ENCODE measurements at regions not wholly inside any gene's neighbourhood (a gene's known extent, or its start where the extent isn't known, plus 50 kb on each side); places are given as distances from the start of the nearest gene placed in this dataset.
"Not testable (repeated sequence)": the region's sequence is repeated elsewhere in the genome, so short reads cannot be mapped to it uniquely, and the experiment has no call there.

DNA sequence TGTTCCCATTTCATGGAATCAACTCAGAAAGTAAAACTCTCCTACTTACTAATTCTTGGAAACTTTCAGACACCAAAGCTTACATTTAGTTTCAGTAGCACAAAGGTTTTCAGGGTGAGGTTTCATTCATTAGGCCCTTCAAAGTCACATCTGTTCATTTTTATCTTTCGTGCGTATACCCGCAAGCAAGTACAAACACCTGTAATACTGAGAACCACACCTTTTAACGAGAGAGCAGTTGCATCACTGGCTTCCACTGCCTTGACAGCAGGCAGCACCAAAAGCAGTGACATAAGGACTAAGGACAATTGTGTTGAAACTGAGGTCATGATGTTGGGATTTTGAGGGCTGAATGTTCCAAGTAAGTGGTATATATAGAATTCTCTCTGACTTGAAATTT lies 60.5 kb downstream of the GOLGA6L22 start:
- not testable (repeated sequence) for ATAC-seq (ENCODE audit: low read depth); DNase-seq (ENCODE audit: low spot score); H3K27ac ChIP-seq (ENCODE audit: poor library complexity, severe bottlenecking); H3K36me3 ChIP-seq (ENCODE audit: low read depth); H3K4me1 ChIP-seq (ENCODE audit: insufficient read depth, poor library complexity, severe bottlenecking); H3K9me3 ChIP-seq (ENCODE audit: severe bottlenecking); H3K27me3 ChIP-seq (ENCODE audit: insufficient read depth, poor library complexity, severe bottlenecking); H3K4me3 ChIP-seq (ENCODE audit: severe bottlenecking)

DNA sequence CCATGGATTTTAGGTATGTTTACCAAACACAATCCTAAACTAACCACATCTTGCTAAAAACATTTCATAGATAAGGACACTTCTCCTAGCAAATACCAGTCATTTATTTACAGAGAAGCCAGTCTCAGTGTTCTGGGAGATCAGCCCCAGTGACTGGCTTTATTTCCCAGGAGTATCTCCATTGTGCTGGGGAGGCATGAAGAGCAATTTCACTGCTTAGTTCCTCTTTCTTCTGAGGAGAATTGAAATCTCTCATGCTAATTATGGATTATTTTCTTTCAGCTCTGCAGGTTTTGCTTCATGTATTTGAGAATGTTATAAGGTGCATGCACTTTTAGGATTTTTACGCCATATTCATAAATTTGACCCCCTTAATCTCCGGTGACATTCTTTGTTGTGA lies 67.8 kb downstream of the GOLGA6L22 start:
- not testable (repeated sequence) for DNase-seq (ENCODE audit: low spot score); H3K4me1 ChIP-seq (ENCODE audit: insufficient read depth, poor library complexity, severe bottlenecking); H3K27me3 ChIP-seq (ENCODE audit: insufficient read depth, poor library complexity, severe bottlenecking); H3K27ac ChIP-seq (ENCODE audit: poor library complexity, severe bottlenecking); H3K36me3 ChIP-seq (ENCODE audit: low read depth); H3K4me3 ChIP-seq (ENCODE audit: severe bottlenecking); ATAC-seq (ENCODE audit: low read depth); H3K9me3 ChIP-seq (ENCODE audit: severe bottlenecking)

- H3K4me3 ChIP-seq (ENCODE audit: severe bottlenecking); H3K9me3 ChIP-seq (ENCODE audit: severe bottlenecking); H3K36me3 ChIP-seq (ENCODE audit: low read depth); H3K4me1 ChIP-seq (ENCODE audit: insufficient read depth, poor library complexity, severe bottlenecking); DNase-seq (ENCODE audit: low spot score); H3K27ac ChIP-seq (ENCODE audit: poor library complexity, severe bottlenecking); H3K27me3 ChIP-seq (ENCODE audit: insufficient read depth, poor library complexity, severe bottlenecking); ATAC-seq (ENCODE audit: low read depth): not testable (repeated sequence)
Measured at GRCh38 chr15:22527016-22527415, 68.3 kb downstream of the GOLGA6L22 start.

DNA sequence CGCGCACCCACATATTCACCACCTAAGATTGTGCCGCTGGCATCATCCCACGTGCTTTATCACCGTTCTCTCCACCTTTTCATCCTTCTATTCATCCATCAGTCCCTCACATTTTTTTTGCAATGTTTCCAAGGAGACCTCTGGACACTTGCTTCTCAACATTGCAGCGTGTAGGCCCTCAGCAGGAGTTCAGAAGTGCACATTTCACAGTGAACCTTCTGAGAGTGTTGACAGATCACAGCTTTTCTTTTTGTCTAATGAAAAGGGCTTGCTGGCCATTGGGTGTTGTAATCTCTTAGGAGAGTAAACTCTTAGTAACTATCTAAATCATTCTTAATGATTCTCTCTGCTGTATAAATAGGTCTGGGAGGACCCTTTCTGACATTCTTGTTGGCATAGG lies 70.5 kb downstream of the GOLGA6L22 start:
- DNase-seq (ENCODE audit: low spot score); ATAC-seq (ENCODE audit: low read depth); H3K9me3 ChIP-seq (ENCODE audit: severe bottlenecking); H3K27me3 ChIP-seq (ENCODE audit: insufficient read depth, poor library complexity, severe bottlenecking); H3K27ac ChIP-seq (ENCODE audit: poor library complexity, severe bottlenecking); H3K4me1 ChIP-seq (ENCODE audit: insufficient read depth, poor library complexity, severe bottlenecking); H3K36me3 ChIP-seq (ENCODE audit: low read depth); H3K4me3 ChIP-seq (ENCODE audit: severe bottlenecking): not testable (repeated sequence)

- not testable (repeated sequence) for ATAC-seq (ENCODE audit: low read depth)
Measured at GRCh38 chr15:22559701-22560100, 101.0 kb downstream of the GOLGA6L22 start.

DNA sequence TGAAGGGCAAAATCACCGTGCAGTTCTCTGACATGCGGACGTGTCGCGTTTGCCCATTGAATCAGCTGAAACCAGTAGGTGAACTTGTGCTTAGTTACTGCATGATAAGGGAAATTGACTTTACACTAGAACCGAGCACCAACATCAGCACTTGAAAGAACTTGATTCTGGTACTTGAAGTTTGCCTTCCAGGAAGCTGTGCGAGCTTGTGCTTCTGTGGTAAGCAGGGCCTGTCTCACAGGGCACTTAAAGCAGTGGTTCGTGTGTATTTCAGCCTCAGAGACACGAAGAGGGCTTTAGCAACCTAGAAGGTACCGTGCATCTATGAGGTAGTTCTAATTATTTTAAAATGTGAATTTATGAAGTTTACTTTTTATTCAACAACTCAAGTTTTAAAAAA lies 103.0 kb downstream of the GOLGA6L22 start:
- H3K36me3 ChIP-seq (ENCODE audit: low read depth); DNase-seq (ENCODE audit: low spot score); H3K27ac ChIP-seq (ENCODE audit: poor library complexity, severe bottlenecking); H3K4me3 ChIP-seq (ENCODE audit: severe bottlenecking); H3K9me3 ChIP-seq (ENCODE audit: severe bottlenecking); H3K4me1 ChIP-seq (ENCODE audit: insufficient read depth, poor library complexity, severe bottlenecking); H3K27me3 ChIP-seq (ENCODE audit: insufficient read depth, poor library complexity, severe bottlenecking); ATAC-seq (ENCODE audit: low read depth): not testable (repeated sequence)

More at GRCh38 chr15:22559701-22560100, 101.0 kb downstream of the GOLGA6L22 start:
- not testable (repeated sequence) for H3K4me3 ChIP-seq (ENCODE audit: severe bottlenecking); H3K27ac ChIP-seq (ENCODE audit: poor library complexity, severe bottlenecking); H3K9me3 ChIP-seq (ENCODE audit: severe bottlenecking); H3K36me3 ChIP-seq (ENCODE audit: low read depth); H3K27me3 ChIP-seq (ENCODE audit: insufficient read depth, poor library complexity, severe bottlenecking); H3K4me1 ChIP-seq (ENCODE audit: insufficient read depth, poor library complexity, severe bottlenecking); DNase-seq (ENCODE audit: low spot score)

GRCh38 chr15:22566510-22566909 lies 107.8 kb downstream of the GOLGA6L22 start:
- H3K27me3 ChIP-seq (ENCODE audit: insufficient read depth, poor library complexity, severe bottlenecking); H3K9me3 ChIP-seq (ENCODE audit: severe bottlenecking); H3K4me3 ChIP-seq (ENCODE audit: severe bottlenecking); H3K4me1 ChIP-seq (ENCODE audit: insufficient read depth, poor library complexity, severe bottlenecking); ATAC-seq (ENCODE audit: low read depth); DNase-seq (ENCODE audit: low spot score); H3K27ac ChIP-seq (ENCODE audit: poor library complexity, severe bottlenecking); H3K36me3 ChIP-seq (ENCODE audit: low read depth): not testable (repeated sequence)

GRCh38 chr15:22569486-22569885 lies 110.8 kb downstream of the GOLGA6L22 start:
- H3K4me3 ChIP-seq (ENCODE audit: severe bottlenecking); DNase-seq (ENCODE audit: low spot score); H3K4me1 ChIP-seq (ENCODE audit: insufficient read depth, poor library complexity, severe bottlenecking); H3K27ac ChIP-seq (ENCODE audit: poor library complexity, severe bottlenecking); H3K36me3 ChIP-seq (ENCODE audit: low read depth); H3K9me3 ChIP-seq (ENCODE audit: severe bottlenecking); ATAC-seq (ENCODE audit: low read depth); H3K27me3 ChIP-seq (ENCODE audit: insufficient read depth, poor library complexity, severe bottlenecking): not testable (repeated sequence)

DNA sequence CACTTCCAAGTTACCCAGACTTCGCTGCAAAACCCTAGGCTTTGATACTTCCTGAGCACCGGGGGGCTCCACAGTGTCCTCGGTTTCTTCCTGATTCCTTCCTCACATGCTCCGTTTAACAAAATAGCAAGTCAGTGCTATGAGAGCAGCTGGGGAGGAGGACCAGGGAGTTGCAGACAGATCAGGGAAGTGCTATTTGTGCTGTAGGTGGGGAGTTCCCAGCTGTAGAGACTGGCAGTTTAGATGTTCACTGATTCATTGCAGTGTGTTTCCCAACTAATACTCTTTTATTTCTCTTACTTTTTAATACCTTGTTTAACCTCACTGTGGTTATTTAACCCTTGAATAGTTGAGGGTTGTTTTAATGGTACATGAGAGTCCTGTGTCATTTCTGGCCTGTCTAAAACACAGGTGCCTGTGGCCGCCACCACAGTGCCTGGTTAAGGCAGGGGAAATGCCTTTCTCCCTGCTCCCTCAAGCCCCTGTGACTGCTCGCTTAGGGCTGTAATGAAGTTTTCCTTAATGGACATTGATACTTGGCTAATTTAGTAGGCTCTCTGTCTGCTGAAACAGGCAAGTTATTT lies 113.5 kb downstream of the GOLGA6L22 start:
- not testable (repeated sequence) for DNase-seq (ENCODE audit: low spot score); H3K27me3 ChIP-seq (ENCODE audit: insufficient read depth, poor library complexity, severe bottlenecking); H3K4me1 ChIP-seq (ENCODE audit: insufficient read depth, poor library complexity, severe bottlenecking); H3K27ac ChIP-seq (ENCODE audit: poor library complexity, severe bottlenecking); H3K36me3 ChIP-seq (ENCODE audit: low read depth); ATAC-seq (ENCODE audit: low read depth); H3K9me3 ChIP-seq (ENCODE audit: severe bottlenecking); H3K4me3 ChIP-seq (ENCODE audit: severe bottlenecking)

DNA sequence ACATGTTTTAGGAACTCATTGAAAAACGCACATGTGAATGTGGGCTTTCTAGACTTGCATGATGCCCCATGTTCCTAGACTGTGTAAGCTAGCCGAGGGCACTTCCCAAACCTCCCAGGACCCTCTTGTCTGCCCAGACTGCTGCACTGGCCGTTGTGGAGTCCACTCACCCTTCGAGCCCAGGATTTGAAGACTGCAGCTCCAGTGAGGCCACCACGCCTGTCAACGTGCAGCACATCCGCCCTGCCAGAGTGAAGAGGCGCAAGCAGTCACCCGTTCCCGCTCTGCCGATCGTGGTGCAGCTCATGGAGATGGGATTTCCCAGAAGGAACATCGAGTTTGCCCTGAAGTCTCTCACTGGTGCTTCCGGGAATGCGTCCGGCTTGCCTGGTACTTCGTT lies 114.1 kb downstream of the GOLGA6L22 start:
- not testable (repeated sequence) for H3K9me3 ChIP-seq (ENCODE audit: severe bottlenecking); H3K27me3 ChIP-seq (ENCODE audit: insufficient read depth, poor library complexity, severe bottlenecking); H3K36me3 ChIP-seq (ENCODE audit: low read depth); ATAC-seq (ENCODE audit: low read depth); H3K4me1 ChIP-seq (ENCODE audit: insufficient read depth, poor library complexity, severe bottlenecking); H3K27ac ChIP-seq (ENCODE audit: poor library complexity, severe bottlenecking); H3K4me3 ChIP-seq (ENCODE audit: severe bottlenecking)
- peak; percentile 62 for DNase-seq (ENCODE audit: low spot score)

- H3K4me1 ChIP-seq (ENCODE audit: insufficient read depth, poor library complexity, severe bottlenecking); H3K4me3 ChIP-seq (ENCODE audit: severe bottlenecking); DNase-seq (ENCODE audit: low spot score); ATAC-seq (ENCODE audit: low read depth); H3K27ac ChIP-seq (ENCODE audit: poor library complexity, severe bottlenecking); H3K9me3 ChIP-seq (ENCODE audit: severe bottlenecking); H3K27me3 ChIP-seq (ENCODE audit: insufficient read depth, poor library complexity, severe bottlenecking); H3K36me3 ChIP-seq (ENCODE audit: low read depth): not testable (repeated sequence)
Measured at GRCh38 chr15:22577828-22578227, 119.1 kb downstream of the GOLGA6L22 start.

DNA sequence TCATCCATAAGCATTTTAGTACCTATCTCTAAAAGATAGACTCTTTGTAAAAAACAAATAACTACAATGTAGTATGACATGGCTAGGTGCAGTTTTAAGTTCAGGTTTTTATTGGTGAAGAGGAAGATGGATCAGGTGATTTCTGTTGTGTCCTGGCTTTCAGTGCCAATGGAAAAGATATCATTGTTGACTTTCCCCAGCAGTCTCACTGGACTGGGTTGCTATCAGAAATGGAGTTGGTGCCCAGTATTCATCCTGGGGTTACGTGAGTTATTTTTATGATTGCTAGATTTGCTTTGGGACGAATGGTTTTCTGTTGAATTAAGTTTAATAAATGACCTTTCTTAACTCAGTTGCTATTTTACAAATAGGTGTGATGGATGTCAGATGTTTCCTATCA lies 120.5 kb downstream of the GOLGA6L22 start:
- DNase-seq (ENCODE audit: low spot score); ATAC-seq (ENCODE audit: low read depth); H3K9me3 ChIP-seq (ENCODE audit: severe bottlenecking); H3K36me3 ChIP-seq (ENCODE audit: low read depth); H3K4me3 ChIP-seq (ENCODE audit: severe bottlenecking); H3K27me3 ChIP-seq (ENCODE audit: insufficient read depth, poor library complexity, severe bottlenecking); H3K27ac ChIP-seq (ENCODE audit: poor library complexity, severe bottlenecking); H3K4me1 ChIP-seq (ENCODE audit: insufficient read depth, poor library complexity, severe bottlenecking): not testable (repeated sequence)
